Astrocyte of the cerebellum (primary cell): ENCODE measurements at regions not wholly inside any gene's neighbourhood (a gene's known extent, or its start where the extent isn't known, plus 50 kb on each side); places are given as distances from the start of the nearest gene placed in this dataset.
A peak's percentile ranks its signal among the peaks of the same experiment; 100 is the strongest.

Experiments
- DNase-seq: peaks from one replicate; pipeline ENCODE4 v3.0.0-alpha.2; 2011; ENCODE audit warnings: low read depth
- H3K4me3 ChIP-seq: 2 replicates; pipeline ENCODE4 v1.5.1; 2011; ENCODE audit warnings: mild to moderate bottlenecking, low read depth, low read length, moderate library complexity
- CTCF ChIP-seq: IDR thresholded peaks from 2 replicates; pipeline ENCODE4 v1.5.1; 2012; ENCODE audit warnings: low read length, low read depth, moderate library complexity, mild to moderate bottlenecking; ENCODE audit errors: missing control alignments
- in situ Hi-C: cut with HindIII; loops from 2 replicates; pipeline ENCODE4 v1.10.0; 2017; ENCODE audit warnings: low sequenced_read_pairs

- H3K4me3 ChIP-seq: no peak overlapping the region
- in situ Hi-C loops: no loop called here
- TF ChIP-seq CTCF: no peak
- peak; percentile 36 for DNase-seq
These were observed 1598.0 kb upstream of the TMEM132C start for GRCh38 chr12:126668961-126669360.

- in situ Hi-C loops: no loop called here
- DNase-seq: no peak
- no peak for TF ChIP-seq CTCF
- H3K4me3 ChIP-seq: no peak overlapping the region
These were observed 1590.5 kb upstream of the TMEM132C start for GRCh38 chr12:126676434-126676833.

- in situ Hi-C loops: no loop called here
- no peak for TF ChIP-seq CTCF
- DNase-seq: peak; percentile 31
- H3K4me3 ChIP-seq: no peak overlapping the region
These were observed 1585.3 kb upstream of the TMEM132C start for GRCh38 chr12:126681676-126682075.

GRCh38 chr12:126684703-126685102, 1582.3 kb upstream of the TMEM132C start:
- in situ Hi-C loops: no loop called here
- no peak for TF ChIP-seq CTCF

GRCh38 chr12:126685636-126686035, 1581.3 kb upstream of the TMEM132C start:
- peak; percentile 18 for DNase-seq
- TF ChIP-seq CTCF: no peak
- in situ Hi-C loops: no loop called here
- no peak overlapping the region for H3K4me3 ChIP-seq

More at GRCh38 chr12:126684703-126685102, 1582.3 kb upstream of the TMEM132C start:
- no peak for DNase-seq
- H3K4me3 ChIP-seq: no peak overlapping the region

- no peak for DNase-seq
- no peak overlapping the region for H3K4me3 ChIP-seq
- in situ Hi-C loops: no loop called here
- TF ChIP-seq CTCF: no peak
These were observed 1578.4 kb upstream of the TMEM132C start for GRCh38 chr12:126688556-126688955.

- in situ Hi-C loops: no loop called here
- DNase-seq: no peak
- no peak for TF ChIP-seq CTCF
- H3K4me3 ChIP-seq: no peak overlapping the region
These were observed 1566.9 kb upstream of the TMEM132C start for GRCh38 chr12:126700096-126700495.
